ENCODE measurements at regions not wholly inside any gene's neighbourhood (a gene's known extent, or its start where the extent isn't known, plus 50 kb on each side); places are given as distances from the start of the nearest gene placed in this dataset.

DNA sequence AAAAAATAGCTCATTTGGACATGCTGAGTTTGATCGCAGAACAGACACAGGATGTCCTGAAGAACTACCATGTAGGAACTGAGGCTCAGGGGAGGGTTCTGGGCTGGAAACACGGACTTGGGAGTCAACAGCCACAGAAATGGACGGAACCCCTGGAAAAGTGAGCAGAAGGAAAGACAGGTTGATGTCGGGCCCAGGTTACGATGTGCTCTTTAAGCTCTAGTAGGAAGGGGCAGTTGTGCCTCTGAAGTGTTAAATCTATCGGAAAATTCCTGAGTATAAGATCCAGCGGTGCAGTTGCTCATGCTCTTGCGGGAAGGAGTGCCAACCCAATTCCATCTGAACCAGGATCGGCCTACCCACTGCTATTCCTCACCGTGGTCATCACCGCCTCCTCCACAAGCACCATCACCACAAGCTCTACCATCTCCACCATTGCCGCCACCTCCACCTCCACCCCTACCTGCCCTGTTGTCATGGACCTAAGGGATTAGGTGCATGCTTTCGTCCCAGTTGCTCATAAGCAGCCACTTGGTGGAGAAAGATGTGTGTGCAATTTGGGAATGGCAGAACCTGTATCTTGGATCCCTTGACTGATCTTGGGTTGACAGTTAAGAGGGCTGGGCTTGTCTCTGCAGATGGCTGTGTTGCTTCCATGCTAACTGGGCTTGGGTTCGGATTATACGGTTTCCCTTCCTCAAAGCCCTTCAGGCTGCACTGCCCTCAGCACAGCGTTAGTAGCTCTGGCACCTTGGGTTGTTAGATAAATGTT, 108.5 kb downstream of the ASB7 start:
- Histone ChIP-seq H3K4me1 (ENCODE audit: insufficient read depth) (no peaks in the 10 kb centered on the region), H3K4me3 (no peak overlapping the region), H3K27me3 (no peaks in the 10 kb centered on the region), H3K27ac (no peak overlapping the region), H3K36me3 (no peaks in the 10 kb centered on the region), H3K9me3 (no peaks in the 10 kb centered on the region)
- 93 to 97% (median 96%) methylated on average over 16 of the region's 16 CpGs for WGBS, 3 donors
- TF ChIP-seq POLR2A (IDR thresholded peaks at IDR 0.05) (no peak), EP300 (IDR thresholded peaks at IDR 0.05) (no peak)
- TF ChIP-seq, protein P1, sequence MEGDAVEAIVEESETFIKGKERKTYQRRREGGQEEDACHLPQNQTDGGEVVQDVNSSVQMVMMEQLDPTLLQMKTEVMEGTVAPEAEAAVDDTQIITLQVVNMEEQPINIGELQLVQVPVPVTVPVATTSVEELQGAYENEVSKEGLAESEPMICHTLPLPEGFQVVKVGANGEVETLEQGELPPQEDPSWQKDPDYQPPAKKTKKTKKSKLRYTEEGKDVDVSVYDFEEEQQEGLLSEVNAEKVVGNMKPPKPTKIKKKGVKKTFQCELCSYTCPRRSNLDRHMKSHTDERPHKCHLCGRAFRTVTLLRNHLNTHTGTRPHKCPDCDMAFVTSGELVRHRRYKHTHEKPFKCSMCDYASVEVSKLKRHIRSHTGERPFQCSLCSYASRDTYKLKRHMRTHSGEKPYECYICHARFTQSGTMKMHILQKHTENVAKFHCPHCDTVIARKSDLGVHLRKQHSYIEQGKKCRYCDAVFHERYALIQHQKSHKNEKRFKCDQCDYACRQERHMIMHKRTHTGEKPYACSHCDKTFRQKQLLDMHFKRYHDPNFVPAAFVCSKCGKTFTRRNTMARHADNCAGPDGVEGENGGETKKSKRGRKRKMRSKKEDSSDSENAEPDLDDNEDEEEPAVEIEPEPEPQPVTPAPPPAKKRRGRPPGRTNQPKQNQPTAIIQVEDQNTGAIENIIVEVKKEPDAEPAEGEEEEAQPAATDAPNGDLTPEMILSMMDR (IDR thresholded peaks at IDR 0.05): no peak
- intact Hi-C loops (cut with DNase I): no loop called here
- peak in 2 of 5 donors; percentile 13 to 17 for DNase-seq

GRCh38 chr15:100711516-100712021, 109.2 kb downstream of the ASB7 start:
- 70 to 73% (median 70%) methylated on average over 9 of the region's 9 CpGs for WGBS, 3 donors
- no peak for TF ChIP-seq POLR2A (IDR thresholded peaks at IDR 0.05)
- TF ChIP-seq, protein P1 (IDR thresholded peaks at IDR 0.05): no peak
- Histone ChIP-seq H3K9me3 (no peaks in the 10 kb centered on the region), H3K27me3 (no peaks in the 10 kb centered on the region), H3K36me3 (no peaks in the 10 kb centered on the region), H3K4me3 (no peak overlapping the region), H3K4me1 (ENCODE audit: insufficient read depth) (no peaks in the 10 kb centered on the region), H3K27ac (no peak overlapping the region)
- peak in 1 of 5 donors; percentile 10 for DNase-seq
- intact Hi-C loops (cut with DNase I): no loop called here

DNA sequence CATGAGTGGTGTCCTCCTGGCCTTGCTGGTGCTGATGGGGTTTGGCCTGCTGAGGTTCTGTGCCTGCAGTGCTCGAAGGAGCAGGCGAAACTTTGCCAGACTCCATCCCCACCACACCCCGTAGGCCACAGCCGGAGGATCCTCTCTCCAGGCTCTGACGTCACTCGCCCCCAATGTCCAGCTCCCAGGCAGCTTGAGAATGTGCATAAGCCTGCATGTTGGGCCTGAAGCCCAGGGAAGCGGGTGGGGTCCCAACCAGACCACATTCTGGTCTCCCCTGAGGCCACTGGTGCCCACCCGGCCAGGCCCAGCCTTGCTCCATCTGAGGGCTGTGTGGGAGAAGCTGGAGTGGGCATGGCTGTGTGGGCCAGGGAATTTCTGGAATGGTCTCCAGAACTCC, 109.8 kb downstream of the ASB7 start:
- intact Hi-C loops (cut with DNase I): no loop called here
- DNase-seq: peak; percentile 40 to 78 (median 62)
- H3K27ac ChIP-seq: peak overlapping the region in 1 of 2 donors; percentile 20
- TF ChIP-seq, protein P1 (IDR thresholded peaks at IDR 0.05): no peak
- TF ChIP-seq POLR2A (IDR thresholded peaks at IDR 0.05): no peak
- TF ChIP-seq EP300 (IDR thresholded peaks at IDR 0.05): no peak
- no peaks in the 10 kb centered on the region for H3K27me3 ChIP-seq
- 35 to 67% (median 56%) methylated on average over 8 of the region's 8 CpGs for WGBS, 3 donors
- no peak overlapping the region for H3K4me3 ChIP-seq
- no peaks in the 10 kb centered on the region for H3K36me3 ChIP-seq
- H3K4me1 ChIP-seq (ENCODE audit: insufficient read depth): no peaks in the 10 kb centered on the region
- H3K9me3 ChIP-seq: no peaks in the 10 kb centered on the region

DNA sequence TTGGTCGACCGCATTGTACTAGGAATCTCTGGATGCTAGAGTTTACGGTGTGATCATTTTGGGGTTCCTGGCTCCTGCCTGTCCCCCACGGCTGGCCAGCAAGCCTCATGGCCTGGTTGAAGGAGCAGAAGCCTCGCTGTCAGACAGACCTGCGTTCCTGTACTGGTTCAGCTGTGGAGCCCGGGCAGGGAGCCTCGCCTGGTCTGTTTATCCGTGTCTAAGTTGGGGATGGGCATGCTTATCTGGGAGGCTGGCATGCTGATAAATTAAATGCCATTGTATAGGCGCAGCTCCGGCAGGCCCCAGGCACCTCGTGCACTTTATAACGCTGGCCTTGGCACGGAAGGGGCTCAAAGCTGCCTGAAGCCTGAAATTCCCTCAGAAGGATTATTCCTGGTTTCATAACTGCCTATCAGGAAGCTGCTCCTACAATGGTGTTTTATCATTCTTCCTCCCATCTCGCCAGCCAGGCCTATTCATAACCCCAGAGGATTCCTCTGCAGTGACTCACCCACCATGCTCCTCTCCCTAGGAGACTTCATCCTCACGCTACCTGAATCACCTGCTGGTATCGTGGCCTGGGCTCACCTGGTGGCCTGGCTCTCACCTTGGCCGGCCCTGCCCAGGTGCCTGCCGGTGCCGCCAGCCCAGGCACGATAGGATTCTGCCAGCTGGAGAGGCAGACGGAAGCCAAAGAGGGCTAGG, 110.9 kb downstream of the ASB7 start:
- DNase-seq: peak in 1 of 5 donors; percentile 27
- Histone ChIP-seq H3K36me3 (no peaks in the 10 kb centered on the region), H3K27me3 (no peaks in the 10 kb centered on the region), H3K9me3 (no peaks in the 10 kb centered on the region), H3K27ac (no peak overlapping the region), H3K4me1 (ENCODE audit: insufficient read depth) (no peaks in the 10 kb centered on the region), H3K4me3 (no peak overlapping the region)
- WGBS, 3 donors: 75 to 83% (median 79%) methylated on average over 22 of the region's 22 CpGs
- TF ChIP-seq EP300 (IDR thresholded peaks at IDR 0.05): no peak
- TF ChIP-seq, protein P1 (IDR thresholded peaks at IDR 0.05): no peak
- TF ChIP-seq POLR2A (IDR thresholded peaks at IDR 0.05): no peak
- intact Hi-C loops (cut with DNase I): no loop called here

All from ovary (tissue), 7 donors.